HUES6 (cell line): ENCODE measurements at regions not wholly inside any gene's neighbourhood (a gene's known extent, or its start where the extent isn't known, plus 50 kb on each side); places are given as distances from the start of the nearest gene placed in this dataset.
"Not testable (repeated sequence)": the region's sequence is repeated elsewhere in the genome, so short reads cannot be mapped to it uniquely, and the experiment has no call there.

Experiments used
- H3K27ac ChIP-seq: 2 replicates; pipeline ENCODE4 v1.7.0; 2013; ENCODE audit warnings: low read depth, mild to moderate bottlenecking, low read length, inconsistent platforms
- H3K27me3 ChIP-seq: 2 replicates; pipeline ENCODE4 v1.6.1; 2013; ENCODE audit warnings: low read length; ENCODE audit not compliant: control insufficient read depth, insufficient read depth
- H3K36me3 ChIP-seq: 2 replicates; pipeline ENCODE4 v1.6.1; 2013; ENCODE audit warnings: low read length; ENCODE audit not compliant: control insufficient read depth, insufficient read depth
- H3K4me1 ChIP-seq: 2 replicates; pipeline ENCODE4 v1.6.1; 2013; ENCODE audit warnings: low read length; ENCODE audit not compliant: control insufficient read depth, insufficient read depth
- H3K4me3 ChIP-seq: 2 replicates; pipeline ENCODE4 v1.5.1; 2013; ENCODE audit warnings: low read depth, low read length
- H3K9ac ChIP-seq: one replicate; pipeline ENCODE4 v1.6.1; 2013; ENCODE audit warnings: mild to moderate bottlenecking, low read length
- H3K9me3 ChIP-seq: 2 replicates; pipeline ENCODE4 v1.6.1; 2013; ENCODE audit warnings: low read depth, low read length; ENCODE audit not compliant: control insufficient read depth, insufficient read depth

DNA sequence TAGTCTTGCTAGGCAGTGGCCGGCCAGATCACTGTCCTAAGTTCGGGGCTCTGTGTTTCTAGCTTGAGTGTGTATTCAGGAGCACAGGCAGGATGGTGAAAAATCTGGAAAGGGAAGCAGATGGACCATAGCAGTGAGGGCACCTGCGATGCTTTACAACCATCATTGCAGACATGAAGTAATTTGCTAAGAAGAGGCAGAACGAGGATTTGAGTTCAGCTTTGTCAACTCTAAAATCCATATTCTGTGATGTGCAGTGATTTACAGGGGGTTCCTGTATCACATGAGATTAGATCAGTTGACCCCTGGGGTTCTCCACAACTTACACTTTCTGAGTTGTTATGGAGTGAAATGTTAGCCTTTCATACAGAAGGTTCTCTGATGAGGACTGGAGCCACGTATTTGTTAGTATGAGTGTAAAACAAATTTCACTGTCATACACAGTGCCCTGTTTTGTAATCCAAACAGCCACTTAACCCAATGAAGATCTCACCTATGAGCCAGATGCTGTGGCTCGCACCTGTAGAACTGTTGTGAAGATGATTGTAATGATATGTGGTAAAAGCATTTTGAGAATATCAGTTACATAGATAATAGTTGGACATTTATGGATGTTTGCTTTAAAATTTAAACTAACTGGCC, 173.0 kb upstream of the VKORC1L1 start:
- H3K27ac ChIP-seq, H3K36me3 ChIP-seq, H3K9ac ChIP-seq, H3K4me1 ChIP-seq, H3K27me3 ChIP-seq, H3K9me3 ChIP-seq, H3K4me3 ChIP-seq: not testable (repeated sequence)

DNA sequence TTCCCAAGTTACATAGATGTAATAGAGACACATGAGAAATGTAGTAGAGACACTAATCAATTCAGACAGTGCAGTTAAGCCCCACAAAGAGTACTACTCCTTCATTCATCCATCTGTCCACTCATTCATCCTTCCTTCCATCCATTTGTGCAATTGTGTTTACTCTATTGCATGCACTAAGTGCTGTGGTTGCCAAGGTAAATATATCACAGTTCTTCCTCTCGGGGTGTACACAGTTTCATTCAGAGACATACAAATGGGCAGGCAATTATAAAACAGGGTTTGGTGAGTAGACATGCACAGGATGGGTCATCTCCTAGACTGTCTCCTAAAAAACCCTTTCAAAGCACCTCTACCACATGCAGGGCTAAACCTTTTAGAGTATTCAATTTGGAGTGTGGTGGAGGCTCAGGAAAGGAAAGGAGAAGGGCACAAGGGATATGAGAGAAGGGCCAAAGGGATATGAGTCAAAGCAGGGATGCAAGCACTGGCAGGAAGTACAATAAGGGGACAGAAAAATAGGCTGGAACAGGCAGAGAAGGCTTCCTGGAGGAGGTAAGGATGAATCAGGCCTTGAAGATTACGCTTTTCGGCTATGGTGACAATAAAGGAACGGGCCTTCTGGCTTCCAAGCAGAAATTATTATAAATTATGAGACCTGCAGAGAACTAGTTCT, 153.6 kb upstream of the VKORC1L1 start:
- H3K9me3 ChIP-seq, H3K9ac ChIP-seq, H3K4me3 ChIP-seq, H3K36me3 ChIP-seq, H3K27me3 ChIP-seq, H3K27ac ChIP-seq, H3K4me1 ChIP-seq: not testable (repeated sequence)

DNA sequence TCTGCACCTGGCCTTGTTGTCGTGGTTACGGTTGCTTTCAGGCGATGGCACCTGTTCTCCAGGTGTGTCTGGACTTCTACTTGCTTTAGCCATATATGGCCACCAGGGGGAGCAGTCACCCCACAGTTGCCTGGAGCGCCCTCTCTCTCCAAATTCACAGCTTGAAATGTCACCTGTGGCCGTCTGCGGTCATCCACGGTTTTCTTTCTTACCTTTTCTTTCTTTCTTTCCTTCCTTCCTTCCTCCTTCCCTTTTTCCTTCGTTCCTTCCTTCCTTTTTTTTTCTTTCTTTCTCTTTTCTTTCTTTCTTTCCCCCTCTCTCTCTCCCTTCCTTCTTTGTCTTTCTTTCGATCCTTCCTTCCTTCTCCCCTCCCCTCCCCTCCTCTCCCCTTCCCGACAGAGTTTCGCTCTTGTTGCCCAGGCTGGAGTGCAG, 150.5 kb upstream of the VKORC1L1 start:
- Histone ChIP-seq H3K9me3 (no peaks in the 10 kb centered on the region), H3K4me1 (no peaks in the 10 kb centered on the region), H3K9ac (no peak overlapping the region), H3K4me3 (no peak overlapping the region), H3K27ac (no peak overlapping the region), H3K27me3 (no peaks in the 10 kb centered on the region), H3K36me3 (peaks cover 4% of the 10 kb centered on the region)

DNA sequence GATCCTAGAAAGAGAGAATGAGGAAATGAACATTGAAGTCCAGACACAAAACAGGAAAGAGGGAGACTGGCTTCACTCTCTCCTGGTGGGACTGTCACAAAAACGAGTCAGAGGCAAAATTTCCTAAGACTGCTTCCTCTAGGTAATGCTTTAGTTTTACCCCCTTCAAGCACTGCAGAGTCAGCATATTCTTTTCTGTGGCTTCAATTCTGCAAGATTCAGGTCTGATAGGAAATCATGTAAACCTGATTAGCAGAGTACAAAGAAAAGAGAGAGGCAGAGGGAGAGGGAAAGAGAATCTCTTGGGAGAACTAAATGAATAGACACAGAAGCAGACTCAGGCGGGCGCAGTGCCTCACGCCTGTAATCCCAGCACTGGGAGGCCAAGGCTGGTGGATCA, 145.7 kb upstream of the VKORC1L1 start:
- not testable (repeated sequence) for H3K4me3 ChIP-seq, H3K36me3 ChIP-seq, H3K27ac ChIP-seq, H3K9ac ChIP-seq, H3K27me3 ChIP-seq, H3K9me3 ChIP-seq, H3K4me1 ChIP-seq

DNA sequence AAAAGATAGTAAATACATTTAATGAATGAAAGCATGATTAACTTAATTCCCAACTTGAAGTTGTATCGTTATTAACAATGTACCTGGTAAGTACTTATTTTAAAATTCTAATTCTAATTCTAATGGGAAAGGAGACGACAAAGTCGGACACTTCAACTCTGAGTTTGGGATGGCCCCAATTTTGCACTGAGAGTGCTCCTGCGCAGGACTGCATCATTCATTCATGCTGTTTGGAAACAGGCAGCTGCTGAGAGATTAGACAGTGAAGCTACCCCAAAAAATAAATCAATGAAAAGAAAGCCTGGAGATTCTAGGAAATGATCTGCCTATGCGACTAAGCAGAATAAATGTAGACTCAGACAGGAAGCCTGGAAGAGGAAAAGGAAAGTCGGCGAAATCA, 141.7 kb upstream of the VKORC1L1 start:
- Histone ChIP-seq H3K9me3 (no peaks in the 10 kb centered on the region), H3K4me3 (peak overlapping the region; percentile 54), H3K36me3 (peaks cover 4% of the 10 kb centered on the region), H3K4me1 (0 out of 2 replicates have a peak, but pooled peaks cover 4% of the 10 kb centered on the region), H3K27ac (no peak overlapping the region), H3K27me3 (no peaks in the 10 kb centered on the region), H3K9ac (peak overlapping the region; percentile 63)

DNA sequence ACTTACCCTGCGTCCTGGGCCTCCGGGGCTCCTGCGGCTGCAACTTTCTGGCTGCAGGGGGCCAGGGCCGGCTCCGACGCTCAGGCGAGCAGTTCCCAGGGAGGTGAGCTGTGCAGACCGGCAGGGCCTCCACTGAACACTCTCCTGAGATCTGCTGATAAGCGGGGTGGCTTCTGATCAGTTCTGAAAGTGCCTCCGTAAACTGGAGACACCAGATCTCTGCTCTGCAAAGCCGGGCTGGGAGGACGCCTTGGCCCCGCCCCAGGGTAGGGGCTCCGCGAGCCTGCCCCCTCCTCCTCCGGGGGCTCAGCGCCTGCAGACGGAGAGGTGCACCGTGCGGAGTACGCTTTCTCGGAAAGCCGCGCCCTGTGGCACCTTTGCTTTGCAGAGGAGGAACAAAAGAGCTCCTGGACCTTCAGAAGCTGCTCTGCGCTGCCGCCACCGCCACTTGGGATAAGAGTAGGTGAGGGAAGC, 141.3 kb upstream of the VKORC1L1 start:
- Histone ChIP-seq H3K36me3 (peaks cover 2% of the 10 kb centered on the region), H3K9ac (peak overlapping the region; percentile 63), H3K27me3 (no peaks in the 10 kb centered on the region), H3K4me1 (0 out of 2 replicates have a peak, but pooled peaks cover 4% of the 10 kb centered on the region), H3K9me3 (no peaks in the 10 kb centered on the region), H3K27ac (no peak overlapping the region), H3K4me3 (peak overlapping the region; percentile 54)

DNA sequence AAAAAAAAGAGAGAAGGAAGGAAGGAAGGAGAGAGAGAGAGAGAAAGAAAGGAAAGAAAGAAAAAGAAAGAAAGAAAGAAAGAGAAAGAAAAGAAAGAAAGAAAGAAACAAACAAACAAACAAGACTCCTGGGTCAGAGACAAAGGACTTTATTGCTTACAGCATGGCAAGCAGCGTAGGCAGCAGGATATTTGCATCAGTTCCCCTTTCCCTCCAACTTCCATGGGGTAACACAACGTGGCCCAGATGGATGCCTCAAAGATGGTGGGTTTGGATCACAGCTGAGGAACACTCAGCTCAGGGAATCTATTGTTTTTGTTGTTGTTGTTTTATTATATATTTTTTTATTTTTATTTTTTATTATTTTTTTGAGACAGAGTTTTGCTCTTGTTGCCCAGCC, 128.5 kb upstream of the VKORC1L1 start:
- no peaks in the 10 kb centered on the region for H3K27me3 ChIP-seq
- H3K9me3 ChIP-seq, result no peaks in the 10 kb centered on the region
- no peaks in the 10 kb centered on the region for H3K4me1 ChIP-seq
- no peak overlapping the region for H3K4me3 ChIP-seq
- no peak overlapping the region for H3K9ac ChIP-seq
- H3K36me3 ChIP-seq, result peaks cover 7% of the 10 kb centered on the region
- no peak overlapping the region for H3K27ac ChIP-seq

DNA sequence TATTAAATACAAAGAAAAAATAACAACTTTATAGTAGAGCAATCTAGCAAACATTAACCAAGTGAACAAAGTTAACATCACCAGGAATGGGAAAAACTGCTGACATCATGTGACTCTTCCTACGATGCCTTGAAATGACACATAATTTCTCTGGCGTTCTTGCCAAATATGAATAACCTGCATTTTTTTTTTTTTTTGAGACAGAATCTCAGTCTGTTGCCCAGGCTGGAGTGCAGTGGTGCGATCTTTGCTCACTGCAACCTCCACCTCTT, 126.5 kb upstream of the VKORC1L1 start:
- Histone ChIP-seq H3K27me3 (no peaks in the 10 kb centered on the region), H3K36me3 (0 out of 2 replicates have a peak, but pooled peaks cover 1% of the 10 kb centered on the region), H3K9me3 (no peaks in the 10 kb centered on the region), H3K4me1 (no peaks in the 10 kb centered on the region), H3K9ac (no peak overlapping the region), H3K27ac (no peak overlapping the region), H3K4me3 (no peak overlapping the region)

DNA sequence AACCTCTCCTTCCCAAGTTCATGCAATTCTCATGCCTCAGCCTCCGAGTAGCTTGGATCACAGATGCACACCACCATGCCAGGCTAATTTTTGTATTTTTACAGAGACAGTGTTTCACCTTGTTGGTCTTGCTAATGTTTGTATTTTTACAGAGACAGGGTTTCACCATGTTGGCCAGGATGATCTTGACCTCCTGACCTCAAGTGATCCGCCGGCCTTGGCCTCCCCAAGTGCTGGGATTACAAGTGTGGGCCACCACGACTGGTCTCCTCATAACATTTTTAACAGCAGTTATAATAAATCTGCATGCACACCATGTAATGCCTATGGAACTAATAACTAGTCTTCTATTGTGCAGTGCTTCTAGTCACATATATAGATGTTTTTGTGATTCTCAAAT, 123.8 kb upstream of the VKORC1L1 start:
- H3K4me3 ChIP-seq, result no peak overlapping the region
- peaks cover 17% of the 10 kb centered on the region for H3K36me3 ChIP-seq
- no peaks in the 10 kb centered on the region for H3K9me3 ChIP-seq
- H3K27me3 ChIP-seq, result no peaks in the 10 kb centered on the region
- no peaks in the 10 kb centered on the region for H3K4me1 ChIP-seq
- H3K9ac ChIP-seq, result no peak overlapping the region
- no peak overlapping the region for H3K27ac ChIP-seq

DNA sequence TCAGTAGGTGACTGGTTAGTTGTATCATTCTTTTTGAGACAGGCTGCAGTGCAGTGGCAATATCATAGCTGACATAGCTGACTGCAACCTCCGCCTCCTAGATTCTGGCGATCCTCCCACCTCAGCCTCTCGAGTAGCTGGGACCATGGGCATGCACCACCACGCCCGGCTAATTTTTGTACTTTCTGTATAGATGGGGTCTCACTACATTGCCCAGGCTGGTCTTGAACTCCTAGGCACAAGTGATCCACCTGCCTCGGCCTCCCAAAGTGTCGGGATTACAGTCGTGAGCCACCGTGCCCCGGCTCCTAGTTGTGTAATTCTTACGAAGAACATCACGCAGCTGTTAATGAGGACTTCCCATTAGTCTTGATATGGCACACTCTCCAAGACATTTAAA, 123.4 kb upstream of the VKORC1L1 start:
- H3K4me3 ChIP-seq, result no peak overlapping the region

DNA sequence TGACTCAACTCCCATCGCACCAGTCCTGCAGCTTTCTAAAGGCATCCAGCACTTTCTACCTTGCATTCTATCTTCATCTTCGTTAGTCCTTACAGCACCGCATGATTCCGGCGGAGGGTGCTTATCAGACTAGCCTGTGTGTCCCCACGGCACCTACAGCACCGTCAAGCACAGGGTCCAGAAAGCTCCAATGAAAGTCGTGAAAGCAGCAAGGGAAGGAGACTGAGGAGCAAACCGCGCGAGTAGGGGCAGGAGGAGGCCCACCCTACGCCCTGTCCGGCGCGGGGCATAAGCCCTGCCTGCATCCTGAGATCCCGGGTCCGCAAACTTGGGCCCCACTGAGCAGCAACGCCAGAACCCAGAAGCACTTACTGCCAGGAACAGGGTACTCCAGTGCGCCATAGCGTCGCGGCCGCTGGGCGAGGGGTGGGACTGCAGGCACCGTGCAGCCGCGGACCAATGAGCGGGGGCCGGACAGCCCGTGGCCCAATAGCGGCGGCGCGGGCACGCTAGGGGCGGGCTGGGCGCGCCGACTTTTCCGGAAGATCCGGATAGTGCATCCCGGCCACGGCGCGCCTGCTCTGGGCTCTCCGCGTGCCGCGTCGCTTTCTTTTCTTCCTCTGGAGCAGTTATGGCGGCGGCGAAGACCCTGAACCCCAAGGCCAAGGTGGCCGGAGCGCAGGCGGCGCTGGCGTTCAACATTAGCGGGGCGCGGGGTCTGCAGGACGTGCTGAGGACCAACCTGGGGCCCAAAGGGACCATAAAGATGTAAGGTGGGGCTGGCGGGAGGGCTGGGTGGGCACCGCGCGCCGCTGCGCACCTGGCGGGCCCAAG, 122.1 kb upstream of the VKORC1L1 start:
- no peaks in the 10 kb centered on the region for H3K9me3 ChIP-seq
- H3K27me3 ChIP-seq, result no peaks in the 10 kb centered on the region
- H3K36me3 ChIP-seq, result peaks cover 32% of the 10 kb centered on the region
- H3K4me3 ChIP-seq, result peak overlapping the region; percentile 94
- H3K9ac ChIP-seq, result peak overlapping the region; percentile 97
- H3K27ac ChIP-seq, result peak overlapping the region; percentile 81
- H3K4me1 ChIP-seq, result no peaks in the 10 kb centered on the region

More for the DNA sequence above, 123.4 kb upstream of the VKORC1L1 start:
- Histone ChIP-seq H3K36me3 (peaks cover 20% of the 10 kb centered on the region), H3K4me1 (no peaks in the 10 kb centered on the region), H3K27me3 (no peaks in the 10 kb centered on the region), H3K9me3 (no peaks in the 10 kb centered on the region), H3K9ac (no peak overlapping the region), H3K27ac (no peak overlapping the region)
